ENCODE measurements at regions not wholly inside any gene's neighbourhood (a gene's known extent, or its start where the extent isn't known, plus 50 kb on each side); places are given as distances from the start of the nearest gene placed in this dataset.
A peak's percentile ranks its signal among the peaks of the same experiment; 100 is the strongest.
"Not testable (repeated sequence)": the region's sequence is repeated elsewhere in the genome, so short reads cannot be mapped to it uniquely, and the experiment has no call there.

- DNase-seq (ENCODE audit: low read depth), result no peak
- no peak for TF ChIP-seq CTCF (IDR thresholded peaks at IDR 0.05; ENCODE audit: insufficient read depth, low read depth, low read length, missing control alignments)
- H3K4me3 ChIP-seq (ENCODE audit: low read length), result no peak overlapping the region
Observed at GRCh38 chr11:87539596-87539995, 501.9 kb downstream of the TMEM135 start.

GRCh38 chr11:87536565-87536964 is 498.8 kb downstream of the TMEM135 start:
- no peak for TF ChIP-seq CTCF (IDR thresholded peaks at IDR 0.05; ENCODE audit: insufficient read depth, low read depth, low read length, missing control alignments)
- H3K4me3 ChIP-seq (ENCODE audit: low read length), result no peak overlapping the region
- DNase-seq (ENCODE audit: low read depth), result no peak

- no peak overlapping the region for H3K4me3 ChIP-seq (ENCODE audit: low read length)
- peak; percentile 8 for DNase-seq (ENCODE audit: low read depth)
- no peak for TF ChIP-seq CTCF (IDR thresholded peaks at IDR 0.05; ENCODE audit: insufficient read depth, low read depth, low read length, missing control alignments)
Observed at GRCh38 chr11:87536016-87536415, 498.3 kb downstream of the TMEM135 start.

GRCh38 chr11:87535513-87535912 is 497.8 kb downstream of the TMEM135 start:
- no peak for DNase-seq (ENCODE audit: low read depth)
- no peak overlapping the region for H3K4me3 ChIP-seq (ENCODE audit: low read length)
- no peak for TF ChIP-seq CTCF (IDR thresholded peaks at IDR 0.05; ENCODE audit: insufficient read depth, low read depth, low read length, missing control alignments)

GRCh38 chr11:87531835-87532234 is 494.1 kb downstream of the TMEM135 start:
- DNase-seq (ENCODE audit: low read depth); H3K4me3 ChIP-seq (ENCODE audit: low read length): not testable (repeated sequence)

- DNase-seq (ENCODE audit: low read depth), result peak; percentile 15
Observed at GRCh38 chr11:87529486-87529885, 491.8 kb downstream of the TMEM135 start.

GRCh38 chr11:87528752-87529151 is 491.0 kb downstream of the TMEM135 start:
- no peak for TF ChIP-seq CTCF (IDR thresholded peaks at IDR 0.05; ENCODE audit: insufficient read depth, low read depth, low read length, missing control alignments)

More at GRCh38 chr11:87529486-87529885, 491.8 kb downstream of the TMEM135 start:
- no peak for TF ChIP-seq CTCF (IDR thresholded peaks at IDR 0.05; ENCODE audit: insufficient read depth, low read depth, low read length, missing control alignments)
- no peak overlapping the region for H3K4me3 ChIP-seq (ENCODE audit: low read length)

More at GRCh38 chr11:87528752-87529151, 491.0 kb downstream of the TMEM135 start:
- DNase-seq (ENCODE audit: low read depth), result no peak
- H3K4me3 ChIP-seq (ENCODE audit: low read length), result no peak overlapping the region
